GM12891 (cell line): ENCODE measurements at regions not wholly inside any gene's neighbourhood (a gene's known extent, or its start where the extent isn't known, plus 50 kb on each side); places are given as distances from the start of the nearest gene placed in this dataset.

ENCODE experiments used
- POLR2A ChIP-seq: IDR thresholded peaks from 2 replicates; pipeline ENCODE4 v1.6.1; 2011; ENCODE audit warnings: low read depth, low read length, control low read depth
- POLR2AphosphoS5 ChIP-seq: IDR thresholded peaks from 2 replicates; pipeline ENCODE4 v1.6.1; 2011; ENCODE audit warnings: low read depth, low read length, control low read depth

DNA sequence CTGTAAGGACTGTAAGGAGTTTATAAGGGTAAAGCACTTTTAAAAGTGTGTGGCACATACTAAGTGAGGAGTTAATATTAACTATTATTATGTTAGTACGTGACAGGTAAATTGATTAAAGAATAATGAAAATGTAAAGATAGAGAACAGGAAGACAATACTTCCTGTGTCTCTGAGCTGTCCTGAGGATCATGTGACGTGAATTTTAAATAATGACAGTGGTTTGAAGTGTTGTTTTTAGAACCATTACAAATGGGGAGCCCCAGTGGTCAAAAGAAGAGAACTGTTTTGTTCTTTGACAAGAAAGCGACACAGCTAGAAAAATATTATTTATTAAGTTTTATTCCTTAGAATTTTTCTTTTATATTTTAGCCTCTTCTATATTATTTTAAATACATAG, 241.2 kb upstream of the STARD13 start:
- TF ChIP-seq POLR2A = no peak
- no peak for TF ChIP-seq POLR2AphosphoS5
